IMR-90 (cell line): ENCODE measurements at regions not wholly inside any gene's neighbourhood (a gene's known extent, or its start where the extent isn't known, plus 50 kb on each side); places are given as distances from the start of the nearest gene placed in this dataset.

Experiments used
- ATAC-seq: fragments of 200-7000 bp; cut with Tn5 transposase; 2 replicates; pipeline ENCODE4 v1.9.1; 2020; ENCODE audit warnings: low read depth, mild to moderate bottlenecking, moderate library complexity
- BruUV-seq: library from RNA; stranded (reverse); fragments of 400-500 nt; replicated peaks from 2 replicates; lab custom pipeline; 2021; lab: Mats Ljungman, UMichigan
- CTCF ChIA-PET: fragments of 300-600 bp; formaldehyde crosslinking; extraction: SDS; loops from one replicate; lab custom pipeline; 2021; ENCODE audit warnings: antibody characterized with exemption; lab: Yijun Ruan, JAX
- POLR2A ChIA-PET: fragments of 300-600 bp; sonication (Branson Sonifier 250); formaldehyde crosslinking; loops from one replicate; lab custom pipeline; 2022; ENCODE audit warnings: antibody characterized with exemption; ENCODE audit not compliant: unreplicated experiment; lab: Charles Lee
- DNase-seq: peaks from one replicate; pipeline ENCODE4 v3.0.0; 2013
- H2AFZ ChIP-seq: replicated peaks from 2 replicates; pipeline ENCODE3; 2013; ENCODE audit warnings: low read length, mild to moderate bottlenecking; ENCODE audit not compliant: poor library complexity
- H2AK5ac ChIP-seq: 2 replicates; pipeline ENCODE4 v1.6.1; 2013; ENCODE audit warnings: low read depth, low read length, inconsistent platforms
- H2AK9ac ChIP-seq: replicated peaks from 2 replicates; pipeline ENCODE3; 2013; ENCODE audit warnings: mild to moderate bottlenecking, low read depth, low read length, moderate library complexity; ENCODE audit not compliant: poor library complexity
- H2BK120ac ChIP-seq: 2 replicates; pipeline ENCODE4 v1.6.1; 2013; ENCODE audit warnings: low read depth, low read length, inconsistent platforms
- H2BK15ac ChIP-seq: 3 replicates; pipeline ENCODE4 v1.6.1; 2013; ENCODE audit warnings: low read depth, low read length, inconsistent platforms
- H2BK20ac ChIP-seq: 2 replicates; pipeline ENCODE4 v1.6.1; 2013; ENCODE audit warnings: low read depth, mild to moderate bottlenecking, inconsistent platforms, low read length, moderate library complexity
- H2BK5ac ChIP-seq: 2 replicates; pipeline ENCODE4 v1.6.1; 2013; ENCODE audit warnings: mild to moderate bottlenecking, low read depth, low read length, inconsistent platforms; ENCODE audit not compliant: poor library complexity, severe bottlenecking
- H3K14ac ChIP-seq: replicated peaks from 2 replicates; pipeline ENCODE4 v1.6.1; 2013; ENCODE audit warnings: low read depth, low read length, inconsistent platforms
- H3K18ac ChIP-seq: 2 replicates; pipeline ENCODE4 v1.6.1; 2013; ENCODE audit warnings: low read depth, low read length, control low read depth
- H3K23ac ChIP-seq: 2 replicates; pipeline ENCODE4 v1.6.1; 2013; ENCODE audit warnings: low read depth, low read length, inconsistent platforms
- H3K27ac ChIP-seq: 2 replicates; pipeline ENCODE4 v1.5.1; 2013; ENCODE audit warnings: mild to moderate bottlenecking, control low read depth, low read length; ENCODE audit not compliant: insufficient read depth
- H3K27me3 ChIP-seq: 2 replicates; pipeline ENCODE4 v1.6.1; 2013; ENCODE audit warnings: low read length; ENCODE audit not compliant: control insufficient read depth, insufficient read depth
- H3K36me3 ChIP-seq: 2 replicates; pipeline ENCODE4 v1.6.1; 2013; ENCODE audit warnings: low read length, mixed read lengths; ENCODE audit not compliant: control insufficient read depth, insufficient read depth
- H3K4ac ChIP-seq: 2 replicates; pipeline ENCODE4 v1.6.1; 2013; ENCODE audit warnings: low read depth, low read length, inconsistent platforms
- H3K4me1 ChIP-seq: 2 replicates; pipeline ENCODE4 v1.6.1; 2013; ENCODE audit warnings: low read length, mixed read lengths; ENCODE audit not compliant: control insufficient read depth, insufficient read depth
- H3K4me2 ChIP-seq: 2 replicates; pipeline ENCODE4 v1.6.1; 2013; ENCODE audit warnings: low read depth, mild to moderate bottlenecking, control low read depth, low read length, moderate library complexity
- H3K4me3 ChIP-seq: 2 replicates; pipeline ENCODE4 v1.5.1; 2013; ENCODE audit warnings: low read depth, mild to moderate bottlenecking, control low read depth, low read length, moderate library complexity; ENCODE audit not compliant: insufficient read depth
- H3K56ac ChIP-seq: 2 replicates; pipeline ENCODE4 v1.6.1; 2013; ENCODE audit warnings: low read length, inconsistent platforms; ENCODE audit not compliant: insufficient read depth; ENCODE audit errors: extremely low read depth
- H3K79me1 ChIP-seq, 2 experiments: 2 replicates each; pipeline ENCODE4 v1.6.1; 2013; ENCODE audit warnings: low read length in 2 of 2, inconsistent platforms in 1 of 2, low read depth in 1 of 2
- H3K9ac ChIP-seq: 2 replicates; pipeline ENCODE4 v1.6.1; 2013; ENCODE audit warnings: low read depth, low read length, control low read depth
- H3K9me1 ChIP-seq: 2 replicates; pipeline ENCODE4 v1.6.1; 2013; ENCODE audit warnings: low read length, inconsistent platforms; ENCODE audit not compliant: insufficient read depth
- H3K9me3 ChIP-seq: 2 replicates; pipeline ENCODE4 v1.6.1; 2013; ENCODE audit warnings: low read length; ENCODE audit not compliant: control insufficient read depth, insufficient read depth
- H4K20me1 ChIP-seq: 2 replicates; pipeline ENCODE4 v1.6.1; 2013; ENCODE audit warnings: low read length, inconsistent platforms; ENCODE audit not compliant: insufficient read depth
- H4K5ac ChIP-seq: 2 replicates; pipeline ENCODE4 v1.6.1; 2013; ENCODE audit warnings: mild to moderate bottlenecking, low read depth, low read length, control low read depth
- H4K8ac ChIP-seq, 2 experiments: 2 replicates each; pipeline ENCODE4 v1.6.1; 2013; ENCODE audit warnings: low read depth in 2 of 2, low read length in 2 of 2, control low read depth in 1 of 2, inconsistent platforms in 1 of 2
- H4K91ac ChIP-seq: 2 replicates; pipeline ENCODE4 v1.6.1; 2013; ENCODE audit warnings: low read depth, low read length, inconsistent platforms; ENCODE audit not compliant: insufficient read depth
- BHLHE40 ChIP-seq: fragments of 150-350 bp; IDR thresholded peaks from 2 replicates; pipeline ENCODE4 v1.6.1; 2016; ENCODE audit warnings: mild to moderate bottlenecking, low read depth, low read length
- FOS ChIP-seq: fragments of 150-350 bp; IDR thresholded peaks from 2 replicates; pipeline ENCODE4 v1.6.1; 2016; ENCODE audit warnings: low read depth, low read length
- MAFK ChIP-seq: IDR thresholded peaks from 2 replicates; pipeline ENCODE4 v1.6.1; 2012; ENCODE audit warnings: low read depth, low read length, improper control_type of control experiment
- MAZ ChIP-seq: IDR thresholded peaks from 2 replicates; pipeline ENCODE4 v1.6.1; 2012; ENCODE audit warnings: low read depth, mild to moderate bottlenecking, low read length, improper control_type of control experiment, moderate library complexity, borderline replicate concordance
- NFE2L2 ChIP-seq: fragments of 150-350 bp; IDR thresholded peaks from 2 replicates; pipeline ENCODE4 v1.6.1; 2016; ENCODE audit warnings: low read depth, mild to moderate bottlenecking, low read length
- POLR2A ChIP-seq: IDR thresholded peaks from 2 replicates; pipeline ENCODE4 v1.6.1; 2012; ENCODE audit warnings: mild to moderate bottlenecking, low read depth, low read length
- RAD21 ChIP-seq: IDR thresholded peaks from 2 replicates; pipeline ENCODE4 v1.6.1; 2012; ENCODE audit warnings: low read length, improper control_type of control experiment
- RCOR1 ChIP-seq: IDR thresholded peaks from 2 replicates; pipeline ENCODE4 v1.6.1; 2012; ENCODE audit warnings: mild to moderate bottlenecking, low read length, improper control_type of control experiment; ENCODE audit not compliant: insufficient replicate concordance
- RFX5 ChIP-seq: IDR thresholded peaks from 2 replicates; pipeline ENCODE4 v1.8.0; 2012; ENCODE audit warnings: low read depth, mild to moderate bottlenecking, low read length, moderate library complexity
- whole genome bisulfite sequencing, 2 experiments: methylation state at CpG; one replicate each; pipeline versions ENCODE4 v1.1.5 to v1.1.7; 2013; ENCODE audit warnings: missing lambda C conversion rate in 2 of 2; ENCODE audit not compliant: insufficient read length in 1 of 2; ENCODE audit errors: extremely low coverage in 2 of 2; 5-methylcytosine and 5-hydroxymethylcytosine counted together
- dilution Hi-C: fragments of 300-500 bp; cut with HindIII; formaldehyde crosslinking; loops from one replicate; pipeline ENCODE4 v1.14.3; 2018; ENCODE audit warnings: low sequenced_read_pairs; ENCODE audit not compliant: unreplicated experiment
- in situ Hi-C: fragments of 300-500 bp; cut with MboI; formaldehyde crosslinking; loops from 3 replicates; pipeline ENCODE4 v1.14.3; 2019; ENCODE audit warnings: low sequenced_read_pairs, inconsistent platforms, mixed read lengths
- intact Hi-C: fragments of 100-400 bp; cut with micrococcal nuclease; formaldehyde crosslinking; loops from 2 replicates; pipeline ENCODE4 v1.10.0; 2022
- TF ChIP-seq, protein P1 (sequence below): fragments of 150-350 bp; IDR thresholded peaks from 2 replicates; pipeline ENCODE4 v1.6.1; 2017; ENCODE audit warnings: mild to moderate bottlenecking, antibody characterized with exemption, low read length, low read depth
- TF ChIP-seq, protein P2 (sequence below): conservative IDR thresholded peaks from 2 replicates; pipeline ENCODE4 v1.5.1; 2012; ENCODE audit warnings: mild to moderate bottlenecking, low read depth, low read length, improper control_type of control experiment
- TF ChIP-seq, protein P3 (sequence below): fragments of 150-350 bp; IDR thresholded peaks from 2 replicates; pipeline ENCODE4 v1.6.1; 2016; ENCODE audit warnings: low read depth, mild to moderate bottlenecking, low read length, moderate library complexity, borderline replicate concordance

DNA sequence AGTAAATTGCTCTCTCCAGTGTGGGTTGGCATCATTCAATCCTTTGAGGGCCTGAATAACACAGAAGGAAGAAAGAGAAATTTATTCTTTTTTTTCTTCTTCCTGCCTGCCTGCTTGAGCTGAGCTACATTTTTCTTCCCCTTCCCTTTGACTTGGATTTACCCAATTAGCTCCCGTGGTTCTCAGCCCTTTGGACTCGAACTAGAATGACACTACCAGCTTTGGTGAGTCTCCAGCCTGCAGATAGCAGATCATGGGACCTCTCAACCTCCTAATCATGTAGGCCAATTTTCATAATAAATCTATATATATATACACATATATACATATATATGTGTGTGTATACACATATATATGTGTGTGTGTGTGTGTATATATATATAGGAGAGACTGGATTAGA is 128.6 kb downstream of the ISOC1 start:
- Histone ChIP-seq H4K91ac (no peak overlapping the region), H2BK120ac (no peak overlapping the region), H2AK9ac (no peak overlapping the region), H3K9me1 (no peaks in the 10 kb centered on the region), H3K4me1 (no peaks in the 10 kb centered on the region), H3K9me3 (peaks cover 2% of the 10 kb centered on the region; the same call in 1 of the 2 replicates), H2BK20ac (no peak overlapping the region), H3K4ac (no peak overlapping the region), H3K27ac (no peak overlapping the region), H3K4me3 (no peak overlapping the region), H2AFZ (no peak overlapping the region), H2AK5ac (no peak overlapping the region), H3K79me1 (no peaks in the 10 kb centered on the region), H3K36me3 (no peaks in the 10 kb centered on the region), H3K9ac (no peak overlapping the region), H2BK15ac (no peak overlapping the region), H4K8ac (no peak overlapping the region), H3K18ac (no peak overlapping the region), H3K27me3 (no peaks in the 10 kb centered on the region), H4K5ac (no peak overlapping the region), H3K14ac (no peak overlapping the region), H3K4me2 (no peak overlapping the region), H3K23ac (no peak overlapping the region), H2BK5ac (no peak overlapping the region), H4K20me1 (no peaks in the 10 kb centered on the region), H3K56ac (no peak overlapping the region)
- in situ Hi-C loops (no loop called here), intact Hi-C loops (no loop called here), dilution Hi-C loops (no loop called here)
- TF ChIP-seq RCOR1, result no peak
- TF ChIP-seq, protein P1, sequence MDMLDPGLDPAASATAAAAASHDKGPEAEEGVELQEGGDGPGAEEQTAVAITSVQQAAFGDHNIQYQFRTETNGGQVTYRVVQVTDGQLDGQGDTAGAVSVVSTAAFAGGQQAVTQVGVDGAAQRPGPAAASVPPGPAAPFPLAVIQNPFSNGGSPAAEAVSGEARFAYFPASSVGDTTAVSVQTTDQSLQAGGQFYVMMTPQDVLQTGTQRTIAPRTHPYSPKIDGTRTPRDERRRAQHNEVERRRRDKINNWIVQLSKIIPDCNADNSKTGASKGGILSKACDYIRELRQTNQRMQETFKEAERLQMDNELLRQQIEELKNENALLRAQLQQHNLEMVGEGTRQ, result no peak
- no peak for TF ChIP-seq RAD21
- TF ChIP-seq NFE2L2, result no peak
- TF ChIP-seq RFX5, result no peak
- TF ChIP-seq, protein P2, sequence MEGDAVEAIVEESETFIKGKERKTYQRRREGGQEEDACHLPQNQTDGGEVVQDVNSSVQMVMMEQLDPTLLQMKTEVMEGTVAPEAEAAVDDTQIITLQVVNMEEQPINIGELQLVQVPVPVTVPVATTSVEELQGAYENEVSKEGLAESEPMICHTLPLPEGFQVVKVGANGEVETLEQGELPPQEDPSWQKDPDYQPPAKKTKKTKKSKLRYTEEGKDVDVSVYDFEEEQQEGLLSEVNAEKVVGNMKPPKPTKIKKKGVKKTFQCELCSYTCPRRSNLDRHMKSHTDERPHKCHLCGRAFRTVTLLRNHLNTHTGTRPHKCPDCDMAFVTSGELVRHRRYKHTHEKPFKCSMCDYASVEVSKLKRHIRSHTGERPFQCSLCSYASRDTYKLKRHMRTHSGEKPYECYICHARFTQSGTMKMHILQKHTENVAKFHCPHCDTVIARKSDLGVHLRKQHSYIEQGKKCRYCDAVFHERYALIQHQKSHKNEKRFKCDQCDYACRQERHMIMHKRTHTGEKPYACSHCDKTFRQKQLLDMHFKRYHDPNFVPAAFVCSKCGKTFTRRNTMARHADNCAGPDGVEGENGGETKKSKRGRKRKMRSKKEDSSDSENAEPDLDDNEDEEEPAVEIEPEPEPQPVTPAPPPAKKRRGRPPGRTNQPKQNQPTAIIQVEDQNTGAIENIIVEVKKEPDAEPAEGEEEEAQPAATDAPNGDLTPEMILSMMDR, result no peak
- no peak for TF ChIP-seq POLR2A
- no peak for TF ChIP-seq FOS
- no peak for TF ChIP-seq BHLHE40
- TF ChIP-seq MAZ, result no peak
- TF ChIP-seq, protein P3, sequence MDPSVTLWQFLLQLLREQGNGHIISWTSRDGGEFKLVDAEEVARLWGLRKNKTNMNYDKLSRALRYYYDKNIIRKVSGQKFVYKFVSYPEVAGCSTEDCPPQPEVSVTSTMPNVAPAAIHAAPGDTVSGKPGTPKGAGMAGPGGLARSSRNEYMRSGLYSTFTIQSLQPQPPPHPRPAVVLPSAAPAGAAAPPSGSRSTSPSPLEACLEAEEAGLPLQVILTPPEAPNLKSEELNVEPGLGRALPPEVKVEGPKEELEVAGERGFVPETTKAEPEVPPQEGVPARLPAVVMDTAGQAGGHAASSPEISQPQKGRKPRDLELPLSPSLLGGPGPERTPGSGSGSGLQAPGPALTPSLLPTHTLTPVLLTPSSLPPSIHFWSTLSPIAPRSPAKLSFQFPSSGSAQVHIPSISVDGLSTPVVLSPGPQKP, result no peak
- no peak for TF ChIP-seq MAFK
- DNase-seq (no peak), ATAC-seq (no peak)
- ChIA-PET POLR2A (no interaction called here), CTCF (interaction anchor here (0.5 to 0.6 kb wide), 2 partner anchors 177 to 1730 kb away, joined by 3 read pairs; no protein-coding TSS in a partner anchor)
- BruUV-seq, result no TSS peak
- no CpG with 5 or more reads among the region's 2 CpGs for WGBS, 2 experiments
